ENCODE measurements at regions not wholly inside any gene's neighbourhood (a gene's known extent, or its start where the extent isn't known, plus 50 kb on each side); places are given as distances from the start of the nearest gene placed in this dataset.
"Not testable (repeated sequence)": the region's sequence is repeated elsewhere in the genome, so short reads cannot be mapped to it uniquely, and the experiment has no call there.

GRCh38 chr1:14167884-14168283 is 430.6 kb upstream of the KAZN start:
- no peak for DNase-seq (ENCODE audit: low spot score)
- in situ Hi-C loops (cut with MboI; ENCODE audit: low pct_unique_long_range_greater_than_20kb, low sequenced_read_pairs, unreplicated experiment): no loop called here
- TF ChIP-seq CTCF (IDR thresholded peaks at IDR 0.05; ENCODE audit: extremely low read depth, insufficient read depth, missing control alignments): no peak

- DNase-seq (ENCODE audit: low spot score): no peak
- in situ Hi-C loops (cut with MboI; ENCODE audit: low pct_unique_long_range_greater_than_20kb, low sequenced_read_pairs, unreplicated experiment): no loop called here
- no peak for TF ChIP-seq CTCF (IDR thresholded peaks at IDR 0.05; ENCODE audit: extremely low read depth, insufficient read depth, missing control alignments)
These were observed 430.0 kb upstream of the KAZN start for GRCh38 chr1:14168326-14169063.

GRCh38 chr1:14173598-14173997 is 424.9 kb upstream of the KAZN start:
- in situ Hi-C loops (cut with MboI; ENCODE audit: low pct_unique_long_range_greater_than_20kb, low sequenced_read_pairs, unreplicated experiment): no loop called here
- no peak for TF ChIP-seq CTCF (IDR thresholded peaks at IDR 0.05; ENCODE audit: extremely low read depth, insufficient read depth, missing control alignments)
- DNase-seq (ENCODE audit: low spot score): no peak

GRCh38 chr1:14177866-14178265 is 420.6 kb upstream of the KAZN start:
- in situ Hi-C loops (cut with MboI; ENCODE audit: low pct_unique_long_range_greater_than_20kb, low sequenced_read_pairs, unreplicated experiment); DNase-seq (ENCODE audit: low spot score): not testable (repeated sequence)

GRCh38 chr1:14180738-14181137 is 417.7 kb upstream of the KAZN start:
- no peak for TF ChIP-seq CTCF (IDR thresholded peaks at IDR 0.05; ENCODE audit: extremely low read depth, insufficient read depth, missing control alignments)
- no peak for DNase-seq (ENCODE audit: low spot score)
- in situ Hi-C loops (cut with MboI; ENCODE audit: low pct_unique_long_range_greater_than_20kb, low sequenced_read_pairs, unreplicated experiment): no loop called here

GRCh38 chr1:14181191-14181795 is 417.2 kb upstream of the KAZN start:
- no peak for DNase-seq (ENCODE audit: low spot score)
- no peak for TF ChIP-seq CTCF (IDR thresholded peaks at IDR 0.05; ENCODE audit: extremely low read depth, insufficient read depth, missing control alignments)
- in situ Hi-C loops (cut with MboI; ENCODE audit: low pct_unique_long_range_greater_than_20kb, low sequenced_read_pairs, unreplicated experiment): no loop called here

- in situ Hi-C loops (cut with MboI; ENCODE audit: low pct_unique_long_range_greater_than_20kb, low sequenced_read_pairs, unreplicated experiment): no loop called here
- TF ChIP-seq CTCF (IDR thresholded peaks at IDR 0.05; ENCODE audit: extremely low read depth, insufficient read depth, missing control alignments): no peak
- DNase-seq (ENCODE audit: low spot score): no peak
These were observed 415.6 kb upstream of the KAZN start for GRCh38 chr1:14182856-14183255.

All from GM13977 (cell line).